Muscle of leg (tissue), 3 donors: ENCODE measurements at regions not wholly inside any gene's neighbourhood (a gene's known extent, or its start where the extent isn't known, plus 50 kb on each side); places are given as distances from the start of the nearest gene placed in this dataset.

Experiments
- DNase-seq: peaks from one replicate; pipeline ENCODE4 v3.0.0; 2013
- H3K27ac ChIP-seq: one replicate; pipeline ENCODE4 v1.5.1; 2013; ENCODE audit warnings: mild to moderate bottlenecking, low read length, control low read depth
- H3K27me3 ChIP-seq: one replicate; pipeline ENCODE4 v1.6.1; 2013; ENCODE audit warnings: low read length; ENCODE audit not compliant: control insufficient read depth, insufficient read depth
- H3K36me3 ChIP-seq: one replicate; pipeline ENCODE4 v1.6.1; 2013; ENCODE audit warnings: low read length; ENCODE audit not compliant: control insufficient read depth, insufficient read depth
- H3K4me1 ChIP-seq: one replicate; pipeline ENCODE4 v1.6.1; 2013; ENCODE audit warnings: low read length; ENCODE audit not compliant: control insufficient read depth, insufficient read depth
- H3K4me3 ChIP-seq: one replicate; pipeline ENCODE4 v1.5.1; 2013; ENCODE audit warnings: low read length, control low read depth
- H3K9me3 ChIP-seq: replicated peaks from 2 replicates; pipeline ENCODE4 v1.6.1; 2013; ENCODE audit warnings: low read depth, low read length; ENCODE audit not compliant: control insufficient read depth
- WGBS: methylation state at CpG from one replicate; pipeline ENCODE4 v1.1.5; 2013; ENCODE audit warnings: missing lambda C conversion rate; ENCODE audit not compliant: insufficient coverage; 5-methylcytosine and 5-hydroxymethylcytosine counted together

- H3K4me3 ChIP-seq = no peak overlapping the region
- peaks cover 8% of the 10 kb centered on the region for H3K4me1 ChIP-seq
- peak; percentile 82 for DNase-seq
- 22% methylated on average over 2 of the region's 8 CpGs for WGBS
- H3K27ac ChIP-seq = peak overlapping the region; percentile 32
- H3K9me3 ChIP-seq = no peaks in the 10 kb centered on the region
- H3K36me3 ChIP-seq = no peaks in the 10 kb centered on the region
- no peaks in the 10 kb centered on the region for H3K27me3 ChIP-seq
These were observed 85.8 kb upstream of the PREP start for GRCh38 chr6:105488516-105489215.

GRCh38 chr6:105487040-105487790, 84.3 kb upstream of the PREP start:
- Histone ChIP-seq H3K9me3 (no peaks in the 10 kb centered on the region), H3K36me3 (no peaks in the 10 kb centered on the region), H3K27me3 (no peaks in the 10 kb centered on the region), H3K4me1 (peaks cover 9% of the 10 kb centered on the region), H3K4me3 (no peak overlapping the region), H3K27ac (no peak overlapping the region)
- 96% methylated on average over 4 of the region's 9 CpGs for WGBS
- DNase-seq = no peak

- Histone ChIP-seq H3K4me3 (no peak overlapping the region), H3K9me3 (no peaks in the 10 kb centered on the region), H3K4me1 (peaks cover 10% of the 10 kb centered on the region), H3K27me3 (no peaks in the 10 kb centered on the region), H3K27ac (no peak overlapping the region), H3K36me3 (no peaks in the 10 kb centered on the region)
- WGBS = 43% methylated on average over 3 of the region's 5 CpGs
- DNase-seq = peak; percentile 32
These were observed 82.6 kb upstream of the PREP start for GRCh38 chr6:105485456-105485855.

- no peak overlapping the region for H3K27ac ChIP-seq
- H3K27me3 ChIP-seq = no peaks in the 10 kb centered on the region
- no peaks in the 10 kb centered on the region for H3K36me3 ChIP-seq
- H3K9me3 ChIP-seq = no peaks in the 10 kb centered on the region
- peaks cover 8% of the 10 kb centered on the region for H3K4me1 ChIP-seq
- 40% methylated on average over 3 of the region's 12 CpGs for WGBS
- H3K4me3 ChIP-seq = no peak overlapping the region
- DNase-seq = peak; percentile 72
These were observed 81.6 kb upstream of the PREP start for GRCh38 chr6:105484238-105485161.

GRCh38 chr6:105483492-105483891, 80.6 kb upstream of the PREP start:
- no peaks in the 10 kb centered on the region for H3K36me3 ChIP-seq
- no peak overlapping the region for H3K27ac ChIP-seq
- peaks cover 3% of the 10 kb centered on the region for H3K4me1 ChIP-seq
- no peak for DNase-seq
- no peaks in the 10 kb centered on the region for H3K9me3 ChIP-seq
- H3K27me3 ChIP-seq = no peaks in the 10 kb centered on the region
- 40% methylated on average over 4 of the region's 4 CpGs for WGBS
- H3K4me3 ChIP-seq = no peak overlapping the region

GRCh38 chr6:105482921-105483320, 80.0 kb upstream of the PREP start:
- Histone ChIP-seq H3K4me3 (no peak overlapping the region), H3K36me3 (no peaks in the 10 kb centered on the region), H3K27ac (no peak overlapping the region), H3K9me3 (no peaks in the 10 kb centered on the region), H3K27me3 (no peaks in the 10 kb centered on the region), H3K4me1 (peaks cover 3% of the 10 kb centered on the region)
- WGBS = no CpG with 5 or more reads among the region's 3 CpGs
- no peak for DNase-seq

- no peaks in the 10 kb centered on the region for H3K27me3 ChIP-seq
- H3K4me3 ChIP-seq = no peak overlapping the region
- peak; percentile 64 for DNase-seq
- no peak overlapping the region for H3K27ac ChIP-seq
- H3K4me1 ChIP-seq = peaks cover 3% of the 10 kb centered on the region
- no peaks in the 10 kb centered on the region for H3K9me3 ChIP-seq
- no peaks in the 10 kb centered on the region for H3K36me3 ChIP-seq
- WGBS = no CpG with 5 or more reads among the region's 2 CpGs
These were observed 79.5 kb upstream of the PREP start for GRCh38 chr6:105482227-105482844.

GRCh38 chr6:105476978-105477377, 74.1 kb upstream of the PREP start:
- Histone ChIP-seq H3K4me3 (no peak overlapping the region), H3K4me1 (no peaks in the 10 kb centered on the region), H3K36me3 (no peaks in the 10 kb centered on the region), H3K27ac (no peak overlapping the region), H3K9me3 (peaks cover 3% of the 10 kb centered on the region), H3K27me3 (no peaks in the 10 kb centered on the region)
- no peak for DNase-seq

- Histone ChIP-seq H3K36me3 (no peaks in the 10 kb centered on the region), H3K4me1 (no peaks in the 10 kb centered on the region), H3K27me3 (no peaks in the 10 kb centered on the region), H3K9me3 (peaks cover 3% of the 10 kb centered on the region), H3K4me3 (no peak overlapping the region), H3K27ac (no peak overlapping the region)
- DNase-seq = peak; percentile 73
- 14% methylated on average over 2 of the region's 5 CpGs for WGBS
These were observed 71.4 kb upstream of the PREP start for GRCh38 chr6:105474234-105474633.

- no peak overlapping the region for H3K27ac ChIP-seq
- WGBS = no CpG with 5 or more reads among the region's 2 CpGs
- no peaks in the 10 kb centered on the region for H3K36me3 ChIP-seq
- peaks cover 5% of the 10 kb centered on the region for H3K9me3 ChIP-seq
- DNase-seq = no peak
- no peak overlapping the region for H3K4me3 ChIP-seq
- H3K27me3 ChIP-seq = no peaks in the 10 kb centered on the region
- no peaks in the 10 kb centered on the region for H3K4me1 ChIP-seq
These were observed 67.1 kb upstream of the PREP start for GRCh38 chr6:105469946-105470345.
